WTC11 (cell line): ENCODE measurements at regions not wholly inside any gene's neighbourhood (a gene's known extent, or its start where the extent isn't known, plus 50 kb on each side); places are given as distances from the start of the nearest gene placed in this dataset.

Source experiments
- CBFB ChIP-seq: sonication (generic); formaldehyde crosslinking; IDR thresholded peaks from 2 replicates; pipeline ENCODE4 v1.8.1; 2022; ENCODE audit warnings: mild to moderate bottlenecking, low read depth, missing genetic modification reagents
- CREM ChIP-seq: sonication (generic); formaldehyde crosslinking; IDR thresholded peaks from 2 replicates; pipeline ENCODE4 v1.8.1; 2022; ENCODE audit warnings: mild to moderate bottlenecking, missing genetic modification reagents, moderate library complexity
- FOXP1 ChIP-seq: sonication (generic); formaldehyde crosslinking; IDR thresholded peaks from 2 replicates; pipeline ENCODE4 v1.8.0; 2022; ENCODE audit warnings: missing genetic modification reagents, mild to moderate bottlenecking, moderate library complexity, borderline replicate concordance
- NFE2L1 ChIP-seq: sonication (generic); formaldehyde crosslinking; IDR thresholded peaks from 2 replicates; pipeline ENCODE4 v1.8.1; 2023; ENCODE audit warnings: missing genetic modification reagents
- ZNF121 ChIP-seq: sonication (generic); formaldehyde crosslinking; IDR thresholded peaks from 2 replicates; pipeline ENCODE4 v1.8.0; 2023; ENCODE audit warnings: missing genetic modification reagents
- TF ChIP-seq, protein P1 (sequence below): sonication (generic); formaldehyde crosslinking; conservative IDR thresholded peaks from 2 replicates; pipeline ENCODE4 v1.8.1; 2022; ENCODE audit warnings: mild to moderate bottlenecking, missing genetic modification reagents
- TF ChIP-seq, protein P2 (sequence below): sonication (generic); formaldehyde crosslinking; IDR thresholded peaks from 2 replicates; pipeline ENCODE4 v1.8.1; 2022; ENCODE audit warnings: low read depth, missing genetic modification reagents, borderline replicate concordance

DNA sequence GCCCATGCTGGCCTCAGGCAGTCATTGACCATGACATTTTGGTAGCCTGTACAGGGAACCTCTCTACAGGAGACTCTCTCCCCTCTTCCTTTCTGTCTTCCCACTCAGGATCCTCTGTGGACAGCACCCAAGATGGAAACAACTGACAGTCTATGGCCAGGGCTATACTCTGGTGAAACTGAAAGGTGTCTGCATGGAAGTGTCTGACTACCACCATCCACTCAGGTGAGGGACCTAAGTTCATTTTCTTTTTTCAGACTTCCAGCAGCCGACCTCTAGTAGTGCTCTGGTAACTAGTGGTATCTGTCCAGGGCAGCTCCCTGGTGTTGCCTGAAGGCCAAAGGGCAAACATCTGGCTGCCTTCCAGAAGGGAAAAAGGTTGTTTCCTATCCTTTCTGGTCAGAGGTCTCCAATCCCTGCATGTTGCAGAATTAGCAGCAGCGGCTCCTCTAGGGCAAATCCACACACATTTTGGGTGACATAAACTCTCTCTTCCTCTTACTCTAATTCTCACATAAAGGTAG is 804.5 kb downstream of the C4orf33 start:
- TF ChIP-seq ZNF121 (CRISPR knock-in tag) (no peak), CREM (CRISPR knock-in tag) (no peak), CBFB (CRISPR knock-in tag) (no peak), NFE2L1 (CRISPR knock-in tag) (no peak), FOXP1 (CRISPR knock-in tag) (no peak)
- TF ChIP-seq, protein P1, sequence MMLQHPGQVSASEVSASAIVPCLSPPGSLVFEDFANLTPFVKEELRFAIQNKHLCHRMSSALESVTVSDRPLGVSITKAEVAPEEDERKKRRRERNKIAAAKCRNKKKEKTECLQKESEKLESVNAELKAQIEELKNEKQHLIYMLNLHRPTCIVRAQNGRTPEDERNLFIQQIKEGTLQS (CRISPR knock-in tag) = no peak
- TF ChIP-seq, protein P2, sequence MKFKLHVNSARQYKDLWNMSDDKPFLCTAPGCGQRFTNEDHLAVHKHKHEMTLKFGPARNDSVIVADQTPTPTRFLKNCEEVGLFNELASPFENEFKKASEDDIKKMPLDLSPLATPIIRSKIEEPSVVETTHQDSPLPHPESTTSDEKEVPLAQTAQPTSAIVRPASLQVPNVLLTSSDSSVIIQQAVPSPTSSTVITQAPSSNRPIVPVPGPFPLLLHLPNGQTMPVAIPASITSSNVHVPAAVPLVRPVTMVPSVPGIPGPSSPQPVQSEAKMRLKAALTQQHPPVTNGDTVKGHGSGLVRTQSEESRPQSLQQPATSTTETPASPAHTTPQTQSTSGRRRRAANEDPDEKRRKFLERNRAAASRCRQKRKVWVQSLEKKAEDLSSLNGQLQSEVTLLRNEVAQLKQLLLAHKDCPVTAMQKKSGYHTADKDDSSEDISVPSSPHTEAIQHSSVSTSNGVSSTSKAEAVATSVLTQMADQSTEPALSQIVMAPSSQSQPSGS (CRISPR knock-in tag) = no peak
